Loucy (cell line): ENCODE measurements at regions not wholly inside any gene's neighbourhood (a gene's known extent, or its start where the extent isn't known, plus 50 kb on each side); places are given as distances from the start of the nearest gene placed in this dataset.

Experiments used
- H2AFZ ChIP-seq: fragments of 200-600 bp; sonication (generic); 2 replicates; pipeline ENCODE4 v1.6.0; 2016; ENCODE audit warnings: antibody characterized with exemption, mild to moderate bottlenecking, low read length, moderate library complexity
- H3F3A ChIP-seq: fragments of 200-600 bp; 2 replicates; pipeline ENCODE4 v1.6.0; 2016; ENCODE audit warnings: antibody characterized with exemption, low read depth, mild to moderate bottlenecking
- H3K27me3 ChIP-seq: fragments of 200-600 bp; sonication (generic); 2 replicates; pipeline ENCODE4 v1.6.1; 2014; ENCODE audit warnings: low read length, mild to moderate bottlenecking; ENCODE audit not compliant: insufficient read depth, poor library complexity, severe bottlenecking
- H3K36me3 ChIP-seq: fragments of 200-600 bp; sonication (generic); 2 replicates; pipeline ENCODE4 v1.6.1; 2016; ENCODE audit warnings: low read length; ENCODE audit not compliant: insufficient read depth
- H3K4me1 ChIP-seq: fragments of 200-600 bp; sonication (generic); 2 replicates; pipeline ENCODE4 v1.5.1; 2014; ENCODE audit warnings: low read length, mild to moderate bottlenecking; ENCODE audit not compliant: insufficient read depth, poor library complexity, severe bottlenecking
- H3K4me2 ChIP-seq: fragments of 200-600 bp; sonication (generic); 2 replicates; pipeline ENCODE4 v1.6.0; 2014; ENCODE audit warnings: antibody characterized with exemption, low read length, low read depth, mild to moderate bottlenecking; ENCODE audit not compliant: poor library complexity, severe bottlenecking
- H3K4me3 ChIP-seq: fragments of 200-600 bp; sonication (generic); 2 replicates; pipeline ENCODE4 v1.5.1; 2014; ENCODE audit warnings: low read length, mild to moderate bottlenecking, mixed read lengths; ENCODE audit not compliant: poor library complexity, severe bottlenecking
- H3K79me2 ChIP-seq: fragments of 200-600 bp; sonication (generic); 2 replicates; pipeline ENCODE4 v1.6.1; 2014; ENCODE audit warnings: low read length; ENCODE audit not compliant: insufficient read depth
- H3K9ac ChIP-seq: fragments of 200-600 bp; sonication (generic); 2 replicates; pipeline ENCODE4 v1.6.0; 2014; ENCODE audit warnings: mild to moderate bottlenecking, low read depth, low read length, moderate library complexity; ENCODE audit not compliant: poor library complexity, severe bottlenecking
- H3K9me2 ChIP-seq: fragments of 200-600 bp; sonication (generic); replicated peaks from 2 replicates; pipeline ENCODE4 v1.6.1; 2016; ENCODE audit warnings: low read depth, low read length, mixed read lengths
- H3K9me3 ChIP-seq: fragments of 200-600 bp; sonication (generic); 2 replicates; pipeline ENCODE4 v1.6.1; 2014; ENCODE audit warnings: mild to moderate bottlenecking, antibody characterized with exemption, low read length, low read depth; ENCODE audit not compliant: insufficient read depth
- H4K20me1 ChIP-seq: fragments of 200-600 bp; sonication (generic); 2 replicates; pipeline ENCODE4 v1.6.0; 2014; ENCODE audit warnings: antibody characterized with exemption, low read length, mild to moderate bottlenecking; ENCODE audit not compliant: insufficient read depth, poor library complexity, severe bottlenecking
- EZH2phosphoT487 ChIP-seq: fragments of 200-600 bp; IDR thresholded peaks from 2 replicates; pipeline ENCODE4 v1.6.1; 2018; ENCODE audit warnings: antibody characterized with exemption, mild to moderate bottlenecking, moderate library complexity, borderline replicate concordance
- TF ChIP-seq, protein P1 (sequence below): fragments of 200-600 bp; sonication (generic); conservative IDR thresholded peaks from 2 replicates; pipeline ENCODE4 v1.5.1; 2014; ENCODE audit warnings: mild to moderate bottlenecking, antibody characterized with exemption, low read length

DNA sequence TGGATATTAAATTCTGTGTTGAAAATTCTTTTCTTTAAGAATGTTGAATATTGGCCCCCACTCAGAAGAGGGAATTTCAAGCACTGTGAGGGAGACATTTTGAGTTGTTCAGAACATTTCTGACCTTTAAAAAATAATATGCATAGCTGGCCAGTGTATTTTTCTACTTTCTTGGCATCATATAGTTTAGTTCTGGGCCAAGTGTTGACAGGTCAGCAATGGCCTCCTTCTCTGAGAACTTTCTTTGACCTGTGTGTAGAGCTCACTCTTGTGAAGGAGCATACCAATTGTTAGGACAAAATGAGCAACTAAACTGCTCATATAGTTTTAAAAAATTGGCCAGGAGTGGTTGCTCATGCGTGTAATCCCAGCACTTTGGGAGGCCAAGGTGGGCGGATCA lies 376.0 kb downstream of the LRRC70 start:
- Histone ChIP-seq H4K20me1 (no peaks in the 10 kb centered on the region), H2AFZ (no peak overlapping the region), H3K79me2 (no peaks in the 10 kb centered on the region), H3K9me2 (no peaks in the 10 kb centered on the region), H3K4me1 (no peaks in the 10 kb centered on the region), H3K36me3 (no peaks in the 10 kb centered on the region), H3F3A (no peaks in the 10 kb centered on the region), H3K9me3 (no peaks in the 10 kb centered on the region), H3K4me3 (no peak overlapping the region), H3K27me3 (no peaks in the 10 kb centered on the region), H3K4me2 (no peak overlapping the region), H3K9ac (no peak overlapping the region)
- no peak for TF ChIP-seq EZH2phosphoT487
- TF ChIP-seq, protein P1, sequence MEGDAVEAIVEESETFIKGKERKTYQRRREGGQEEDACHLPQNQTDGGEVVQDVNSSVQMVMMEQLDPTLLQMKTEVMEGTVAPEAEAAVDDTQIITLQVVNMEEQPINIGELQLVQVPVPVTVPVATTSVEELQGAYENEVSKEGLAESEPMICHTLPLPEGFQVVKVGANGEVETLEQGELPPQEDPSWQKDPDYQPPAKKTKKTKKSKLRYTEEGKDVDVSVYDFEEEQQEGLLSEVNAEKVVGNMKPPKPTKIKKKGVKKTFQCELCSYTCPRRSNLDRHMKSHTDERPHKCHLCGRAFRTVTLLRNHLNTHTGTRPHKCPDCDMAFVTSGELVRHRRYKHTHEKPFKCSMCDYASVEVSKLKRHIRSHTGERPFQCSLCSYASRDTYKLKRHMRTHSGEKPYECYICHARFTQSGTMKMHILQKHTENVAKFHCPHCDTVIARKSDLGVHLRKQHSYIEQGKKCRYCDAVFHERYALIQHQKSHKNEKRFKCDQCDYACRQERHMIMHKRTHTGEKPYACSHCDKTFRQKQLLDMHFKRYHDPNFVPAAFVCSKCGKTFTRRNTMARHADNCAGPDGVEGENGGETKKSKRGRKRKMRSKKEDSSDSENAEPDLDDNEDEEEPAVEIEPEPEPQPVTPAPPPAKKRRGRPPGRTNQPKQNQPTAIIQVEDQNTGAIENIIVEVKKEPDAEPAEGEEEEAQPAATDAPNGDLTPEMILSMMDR = no peak

DNA sequence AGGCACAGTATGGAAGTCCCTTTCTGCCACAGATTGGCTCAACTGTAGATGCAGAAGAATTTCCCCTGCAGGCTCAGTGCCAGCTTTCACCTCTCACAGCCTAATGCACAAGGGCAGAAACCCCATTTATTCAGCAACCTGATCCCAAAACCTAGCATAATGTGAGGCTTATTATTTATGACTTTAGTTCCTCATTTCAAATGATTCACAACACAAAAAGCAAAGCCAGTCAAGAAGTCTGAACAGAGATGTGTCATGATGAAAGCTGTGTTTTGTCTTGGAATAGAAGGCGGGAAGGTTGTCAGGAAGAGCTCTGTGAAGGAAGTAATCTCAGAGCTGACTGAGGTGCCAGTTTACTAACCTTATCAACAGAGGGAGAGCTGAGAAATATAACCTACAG lies 369.7 kb downstream of the LRRC70 start:
- H4K20me1 ChIP-seq = no peaks in the 10 kb centered on the region
- no peak for TF ChIP-seq EZH2phosphoT487
- TF ChIP-seq, protein P1 = no peak
- no peak overlapping the region for H2AFZ ChIP-seq
- H3K79me2 ChIP-seq = no peaks in the 10 kb centered on the region
- H3K4me1 ChIP-seq = no peaks in the 10 kb centered on the region
- no peak overlapping the region for H3K9ac ChIP-seq
- H3K36me3 ChIP-seq = no peaks in the 10 kb centered on the region
- no peaks in the 10 kb centered on the region for H3K9me3 ChIP-seq
- no peak overlapping the region for H3K4me2 ChIP-seq
- H3K4me3 ChIP-seq = no peak overlapping the region
- no peaks in the 10 kb centered on the region for H3K27me3 ChIP-seq
- H3K9me2 ChIP-seq = no peaks in the 10 kb centered on the region
- no peaks in the 10 kb centered on the region for H3F3A ChIP-seq

DNA sequence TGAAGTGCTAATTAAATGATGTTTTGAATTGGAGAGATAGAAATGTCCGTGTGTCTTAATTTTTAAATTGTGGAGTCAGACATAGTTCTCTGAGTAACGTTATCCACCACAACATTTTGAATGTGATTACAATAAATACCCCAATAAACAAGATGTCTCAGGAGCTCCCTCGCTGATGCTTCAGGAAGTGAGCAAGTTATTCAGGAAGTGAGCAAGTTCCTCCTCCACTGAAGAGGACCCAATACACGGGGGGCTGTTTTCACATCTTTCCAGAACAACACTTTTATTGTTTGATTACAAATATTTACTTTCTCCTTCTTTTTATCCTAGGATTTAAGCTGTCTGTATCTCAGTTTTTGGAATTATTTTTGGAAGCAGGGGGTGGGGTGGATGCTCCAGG lies 363.8 kb downstream of the LRRC70 start:
- no peak for TF ChIP-seq EZH2phosphoT487
- Histone ChIP-seq H3K4me2 (no peak overlapping the region), H3K36me3 (no peaks in the 10 kb centered on the region), H3K79me2 (no peaks in the 10 kb centered on the region), H3K27me3 (no peaks in the 10 kb centered on the region), H3F3A (no peaks in the 10 kb centered on the region), H3K9me3 (no peaks in the 10 kb centered on the region), H3K4me1 (peaks cover 3% of the 10 kb centered on the region), H3K4me3 (no peak overlapping the region), H3K9me2 (no peaks in the 10 kb centered on the region), H4K20me1 (no peaks in the 10 kb centered on the region), H2AFZ (peak overlapping the region; percentile 29), H3K9ac (no peak overlapping the region)

DNA sequence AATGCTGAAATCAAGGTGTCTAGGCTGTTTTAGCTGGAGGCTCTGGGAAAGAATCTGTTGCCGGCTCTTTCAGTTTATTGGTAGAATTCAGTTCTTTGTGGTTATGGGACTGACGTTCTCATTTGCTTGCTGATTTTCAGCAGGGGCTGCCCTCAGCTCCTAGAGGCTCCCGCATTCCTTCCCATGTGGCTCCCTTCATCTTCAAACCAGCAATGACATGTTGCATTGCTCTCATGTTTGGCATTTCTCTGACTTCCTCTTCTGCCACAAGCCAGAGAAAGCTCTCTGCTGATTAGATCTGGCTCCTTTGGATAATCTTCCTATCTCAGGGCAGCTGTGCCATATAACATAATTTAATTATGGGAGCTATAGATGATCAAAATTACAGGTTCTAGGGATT lies 360.3 kb downstream of the LRRC70 start:
- H3K9ac ChIP-seq = no peak overlapping the region
- TF ChIP-seq, protein P1 = no peak
- no peak for TF ChIP-seq EZH2phosphoT487
- H3K4me2 ChIP-seq = no peak overlapping the region
- H4K20me1 ChIP-seq = no peaks in the 10 kb centered on the region
- no peaks in the 10 kb centered on the region for H3F3A ChIP-seq
- no peak overlapping the region for H3K4me3 ChIP-seq
- H3K9me2 ChIP-seq = no peaks in the 10 kb centered on the region
- no peaks in the 10 kb centered on the region for H3K9me3 ChIP-seq
- no peak overlapping the region for H2AFZ ChIP-seq
- H3K79me2 ChIP-seq = no peaks in the 10 kb centered on the region
- no peaks in the 10 kb centered on the region for H3K36me3 ChIP-seq
- H3K4me1 ChIP-seq = peaks cover 3% of the 10 kb centered on the region
- H3K27me3 ChIP-seq = no peaks in the 10 kb centered on the region
